GM12892 (cell line): ENCODE measurements at regions not wholly inside any gene's neighbourhood (a gene's known extent, or its start where the extent isn't known, plus 50 kb on each side); places are given as distances from the start of the nearest gene placed in this dataset.
"Not testable (repeated sequence)": the region's sequence is repeated elsewhere in the genome, so short reads cannot be mapped to it uniquely, and the experiment has no call there.

Experiments
- DNase-seq: peaks from one replicate; pipeline ENCODE4 v3.0.0; 2011; ENCODE audit not compliant: insufficient read length
- FAIRE-seq: peaks from 2 replicates; lab custom pipeline; 2011; peaks lifted over from hg19 to GRCh38; lab: Jason Lieb, UNC

GRCh38 chr2:90323612-90324558 lies 1632.4 kb downstream of the RPIA start:
- not testable (repeated sequence) for DNase-seq, FAIRE-seq

GRCh38 chr2:90324672-90325071 lies 1633.2 kb downstream of the RPIA start:
- not testable (repeated sequence) for FAIRE-seq, DNase-seq

- DNase-seq = not testable (repeated sequence)
Observed at GRCh38 chr2:90325796-90326353, 1634.4 kb downstream of the RPIA start.

GRCh38 chr2:90355546-90355945 lies 1664.1 kb downstream of the RPIA start:
- DNase-seq, FAIRE-seq: not testable (repeated sequence)

More at GRCh38 chr2:90325796-90326353, 1634.4 kb downstream of the RPIA start:
- FAIRE-seq = not testable (repeated sequence)

- not testable (repeated sequence) for FAIRE-seq, DNase-seq
Observed at GRCh38 chr2:90359344-90359743, 1667.9 kb downstream of the RPIA start.

GRCh38 chr2:90359887-90360730 lies 1668.6 kb downstream of the RPIA start:
- DNase-seq, FAIRE-seq: not testable (repeated sequence)

GRCh38 chr2:90360731-90361035 lies 1669.2 kb downstream of the RPIA start:
- FAIRE-seq = not testable (repeated sequence)

More at GRCh38 chr2:90360731-90361035, 1669.2 kb downstream of the RPIA start:
- not testable (repeated sequence) for DNase-seq
